B cell (primary cell): ENCODE measurements at regions not wholly inside any gene's neighbourhood (a gene's known extent, or its start where the extent isn't known, plus 50 kb on each side); places are given as distances from the start of the nearest gene placed in this dataset.

ENCODE experiments used
- ATAC-seq: fragments of 200-7000 bp; cut with Tn5 transposase; one replicate; pipeline ENCODE4 v1.10.0; 2021; ENCODE audit warnings: low read depth, mild to moderate bottlenecking, moderate number of reproducible peaks, moderate library complexity
- CTCF ChIA-PET: fragments of 350-600 bp; sonication (Branson Sonifier 250); formaldehyde crosslinking; loops from one replicate; lab custom pipeline; 2021; ENCODE audit warnings: antibody characterized with exemption, inconsistent platforms; lab: Charles Lee
- POLR2A ChIA-PET: fragments of 350-600 bp; sonication (Branson Sonifier 250); formaldehyde crosslinking; loops from one replicate; lab custom pipeline; 2021; ENCODE audit warnings: antibody characterized with exemption; lab: Charles Lee
- DNase-seq: peaks from one replicate; pipeline ENCODE4 v3.0.0; 2013
- H2AFZ ChIP-seq: 2 replicates; pipeline ENCODE4 v1.6.1; 2012; ENCODE audit warnings: mild to moderate bottlenecking, low read depth, low read length; ENCODE audit not compliant: insufficient read depth, poor library complexity, severe bottlenecking
- H3K27ac ChIP-seq, 2 donors: 1 replicate in 1 of 2; 2 replicates in 1 of 2; pipeline ENCODE4 v1.5.1; 2012 to 2013; ENCODE audit warnings: low read length in 2 of 2, mild to moderate bottlenecking in 2 of 2, moderate library complexity in 1 of 2
- H3K27me3 ChIP-seq, 4 experiments: fragments of 200-600 bp in 1 of 4; sonication (generic) in 1 of 4; replicated peaks in 1 of 4; 1 replicate in 2 of 4; 2 replicates in 2 of 4; pipeline versions ENCODE4 v1.6.1 to v1.7.0; 2013 to 2016; ENCODE audit warnings: low read length in 3 of 4, mild to moderate bottlenecking in 2 of 4, mixed read lengths in 1 of 4, moderate library complexity in 1 of 4; ENCODE audit not compliant: insufficient read depth in 4 of 4, control insufficient read depth in 3 of 4; ENCODE audit errors: control extremely low read depth in 1 of 4
- H3K36me3 ChIP-seq, 2 experiments: replicated peaks in 1 of 2; 1 replicate in 1 of 2; 2 replicates in 1 of 2; pipeline versions ENCODE4 v1.6.1 to v1.7.1; 2013; ENCODE audit warnings: low read length in 1 of 2; ENCODE audit not compliant: insufficient read depth in 2 of 2, control insufficient read depth in 1 of 2; ENCODE audit errors: control extremely low read depth in 1 of 2, extremely low read depth in 1 of 2
- H3K4me1 ChIP-seq, 2 donors: fragments of 200-600 bp in 1 of 2; sonication (generic) in 1 of 2; 1 replicate in 1 of 2; 2 replicates in 1 of 2; pipeline versions ENCODE4 v1.5.1 to v1.6.1; 2013 to 2017; ENCODE audit warnings: low read length in 2 of 2; ENCODE audit not compliant: control insufficient read depth in 2 of 2, insufficient read depth in 2 of 2
- H3K4me2 ChIP-seq: replicated peaks from 2 replicates; pipeline ENCODE3; 2012; ENCODE audit warnings: mild to moderate bottlenecking, low read depth, low read length; ENCODE audit not compliant: poor library complexity, severe bottlenecking
- H3K4me3 ChIP-seq, 5 experiments: fragments of 200-600 bp in 1 of 5; sonication (generic) in 1 of 5; 1 replicate in 3 of 5; 2 replicates in 2 of 5; pipeline versions ENCODE4 v1.5.1 to v1.7.0; 2011 to 2016; ENCODE audit warnings: low read length in 4 of 5, mild to moderate bottlenecking in 4 of 5, low read depth in 2 of 5, control low read depth in 1 of 5, moderate library complexity in 1 of 5; ENCODE audit not compliant: insufficient read depth in 1 of 5; ENCODE audit errors: control extremely low read depth in 1 of 5, extremely low read depth in 1 of 5
- H3K79me2 ChIP-seq: fragments of 200-600 bp; sonication (generic); one replicate; pipeline ENCODE4 v1.6.0; 2016; ENCODE audit warnings: low read length; ENCODE audit not compliant: control insufficient read depth, insufficient read depth
- H3K9ac ChIP-seq: fragments of 200-600 bp; sonication (generic); 2 replicates; pipeline ENCODE4 v1.6.1; 2017; ENCODE audit warnings: mild to moderate bottlenecking, low read length, moderate library complexity
- H3K9me3 ChIP-seq, 3 donors: one replicate each; pipeline versions ENCODE4 v1.6.1 to v1.7.1; 2013; ENCODE audit warnings: low read length in 2 of 3; ENCODE audit not compliant: control insufficient read depth in 2 of 3, insufficient read depth in 1 of 3; ENCODE audit errors: control extremely low read depth in 1 of 3
- H4K20me1 ChIP-seq: 2 replicates; pipeline ENCODE4 v1.6.0; 2012; ENCODE audit warnings: mild to moderate bottlenecking, low read length; ENCODE audit not compliant: insufficient read depth, control insufficient read depth, poor library complexity, severe bottlenecking
- H3K27ac Mint-ChIP-seq: one replicate; pipeline ENCODE4 v1.8.0; 2021; ENCODE audit warnings: mixed read lengths
- H3K27me3 Mint-ChIP-seq: one replicate; pipeline ENCODE4 v1.8.0; 2021; ENCODE audit warnings: mixed read lengths
- H3K4me1 Mint-ChIP-seq: one replicate; pipeline ENCODE4 v1.8.0; 2021; ENCODE audit warnings: mixed read lengths
- H3K4me3 Mint-ChIP-seq: one replicate; pipeline ENCODE4 v1.8.0; 2021; ENCODE audit warnings: mixed read lengths
- H3K9me3 Mint-ChIP-seq: one replicate; pipeline ENCODE4 v1.8.0; 2022; ENCODE audit warnings: mixed read lengths; ENCODE audit not compliant: insufficient read depth
- EZH2 ChIP-seq: IDR thresholded peaks from 2 replicates; pipeline ENCODE4 v1.6.1; 2012; ENCODE audit warnings: borderline replicate concordance, low read depth, mild to moderate bottlenecking, moderate library complexity, low read length; ENCODE audit not compliant: insufficient read depth, poor library complexity, severe bottlenecking
- WGBS: methylation state at CpG from one replicate; pipeline ENCODE4 v1.1.5; 2013; ENCODE audit warnings: missing lambda C conversion rate; ENCODE audit not compliant: insufficient coverage; 5-methylcytosine and 5-hydroxymethylcytosine counted together
- intact Hi-C: fragments of 100-400 bp; cut with micrococcal nuclease; formaldehyde crosslinking; loops from one replicate; pipeline ENCODE4 v1.10.0; 2022
- TF ChIP-seq, protein P1 (sequence below): fragments of 200-600 bp; IDR thresholded peaks from one replicate; pipeline ENCODE4 v1.8.0; 2022; ENCODE audit warnings: antibody characterized with exemption, mild to moderate bottlenecking

DNA sequence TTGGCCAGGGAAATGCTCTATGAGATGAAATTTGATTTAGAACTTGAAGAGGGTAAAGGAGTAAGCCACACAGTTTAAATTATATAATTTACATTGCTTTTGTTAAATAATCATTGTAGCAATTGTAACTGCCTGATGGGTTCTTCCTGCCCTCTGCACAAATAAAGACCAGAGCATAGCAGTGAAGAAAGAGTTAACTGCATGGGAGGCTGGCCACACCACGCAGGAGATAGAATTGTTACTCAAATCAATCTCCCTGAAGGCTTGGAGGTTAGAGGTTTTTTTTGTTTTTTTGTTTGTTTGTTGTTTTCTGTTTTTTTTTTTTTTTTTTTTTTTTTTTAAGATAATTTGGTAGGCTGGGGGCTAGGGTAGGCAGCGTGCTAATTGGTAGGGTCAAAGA, 467.0 kb upstream of the GOT2 start:
- no peak for TF ChIP-seq EZH2
- TF ChIP-seq, protein P1, sequence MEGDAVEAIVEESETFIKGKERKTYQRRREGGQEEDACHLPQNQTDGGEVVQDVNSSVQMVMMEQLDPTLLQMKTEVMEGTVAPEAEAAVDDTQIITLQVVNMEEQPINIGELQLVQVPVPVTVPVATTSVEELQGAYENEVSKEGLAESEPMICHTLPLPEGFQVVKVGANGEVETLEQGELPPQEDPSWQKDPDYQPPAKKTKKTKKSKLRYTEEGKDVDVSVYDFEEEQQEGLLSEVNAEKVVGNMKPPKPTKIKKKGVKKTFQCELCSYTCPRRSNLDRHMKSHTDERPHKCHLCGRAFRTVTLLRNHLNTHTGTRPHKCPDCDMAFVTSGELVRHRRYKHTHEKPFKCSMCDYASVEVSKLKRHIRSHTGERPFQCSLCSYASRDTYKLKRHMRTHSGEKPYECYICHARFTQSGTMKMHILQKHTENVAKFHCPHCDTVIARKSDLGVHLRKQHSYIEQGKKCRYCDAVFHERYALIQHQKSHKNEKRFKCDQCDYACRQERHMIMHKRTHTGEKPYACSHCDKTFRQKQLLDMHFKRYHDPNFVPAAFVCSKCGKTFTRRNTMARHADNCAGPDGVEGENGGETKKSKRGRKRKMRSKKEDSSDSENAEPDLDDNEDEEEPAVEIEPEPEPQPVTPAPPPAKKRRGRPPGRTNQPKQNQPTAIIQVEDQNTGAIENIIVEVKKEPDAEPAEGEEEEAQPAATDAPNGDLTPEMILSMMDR, result no peak
- 75% methylated on average over 2 of the region's 2 CpGs for WGBS
- no peaks in the 10 kb centered on the region for H3K9me3 ChIP-seq
- no peaks in the 10 kb centered on the region for H3K4me1 ChIP-seq
- H3K27ac Mint-ChIP-seq, result no peak overlapping the region
- H3K79me2 ChIP-seq, result no peaks in the 10 kb centered on the region
- no peak overlapping the region for H3K4me2 ChIP-seq
- no peaks in the 10 kb centered on the region for H3K36me3 ChIP-seq
- no peaks in the 10 kb centered on the region for H3K27me3 ChIP-seq
- no peak for DNase-seq
- H2AFZ ChIP-seq, result no peak overlapping the region
- no peaks in the 10 kb centered on the region for H3K27me3 Mint-ChIP-seq
- H3K4me3 Mint-ChIP-seq, result no peak overlapping the region
- intact Hi-C loops, result no loop called here
- ChIA-PET POLR2A (no interaction called here), CTCF (no interaction called here)
- no peaks in the 10 kb centered on the region for H3K9me3 Mint-ChIP-seq
- H4K20me1 ChIP-seq, result no peaks in the 10 kb centered on the region
- no peak for ATAC-seq
- no peak overlapping the region for H3K27ac ChIP-seq
- no peak overlapping the region for H3K4me3 ChIP-seq
- H3K9ac ChIP-seq, result no peak overlapping the region
- no peaks in the 10 kb centered on the region for H3K4me1 Mint-ChIP-seq

DNA sequence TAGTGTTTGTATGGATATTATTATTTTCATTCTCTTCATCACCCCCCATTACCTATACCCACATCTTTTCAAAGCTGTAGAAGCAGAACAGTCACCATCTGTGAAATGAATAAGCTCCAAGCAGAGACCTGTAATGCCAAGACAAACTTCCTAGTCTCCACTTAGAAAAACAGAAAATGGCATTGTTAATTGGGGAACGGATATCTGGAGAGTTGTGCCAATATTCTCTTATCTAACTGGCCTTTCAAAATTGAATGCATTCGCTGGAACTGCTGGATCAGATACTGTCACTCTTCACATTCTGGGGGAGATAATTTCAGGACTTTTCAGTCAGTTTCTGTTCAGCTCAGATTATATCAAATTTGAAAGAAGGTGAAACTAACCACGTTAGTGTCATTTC, 464.4 kb upstream of the GOT2 start:
- POLR2A ChIA-PET, result no interaction called here

More for the DNA sequence above, 464.4 kb upstream of the GOT2 start:
- peaks cover 2% of the 10 kb centered on the region for H3K9me3 Mint-ChIP-seq
- no peaks in the 10 kb centered on the region for H3K9me3 ChIP-seq
- intact Hi-C loops, result no loop called here
- no peaks in the 10 kb centered on the region for H3K36me3 ChIP-seq
- no peak overlapping the region for H3K4me2 ChIP-seq
- H3K27ac Mint-ChIP-seq, result no peak overlapping the region
- WGBS, result 83% methylated on average over 1 of the region's 3 CpGs
- no peak for TF ChIP-seq EZH2
- TF ChIP-seq, protein P1, result no peak
- H3K4me3 ChIP-seq, result no peak overlapping the region
- H2AFZ ChIP-seq, result no peak overlapping the region
- DNase-seq (no peak), ATAC-seq (no peak)
- H3K4me3 Mint-ChIP-seq, result no peak overlapping the region
- H4K20me1 ChIP-seq, result no peaks in the 10 kb centered on the region
- no peaks in the 10 kb centered on the region for H3K4me1 Mint-ChIP-seq
- no peaks in the 10 kb centered on the region for H3K4me1 ChIP-seq
- no peak overlapping the region for H3K27ac ChIP-seq
- no peaks in the 10 kb centered on the region for H3K27me3 Mint-ChIP-seq
- no peaks in the 10 kb centered on the region for H3K79me2 ChIP-seq
- H3K27me3 ChIP-seq, result no peaks in the 10 kb centered on the region
- H3K9ac ChIP-seq, result no peak overlapping the region
- CTCF ChIA-PET, result no interaction called here
